Tibial artery (tissue), 4 donors: ENCODE measurements at regions not wholly inside any gene's neighbourhood (a gene's known extent, or its start where the extent isn't known, plus 50 kb on each side); places are given as distances from the start of the nearest gene placed in this dataset.

Experiments
- DNase-seq, 2 donors: peaks; one replicate each; pipeline ENCODE4 v3.0.0-alpha.2; 2019
- H3K27ac ChIP-seq, 2 donors: fragments of 200-600 bp; sonication (generic) in 1 of 2; 1 replicate in 1 of 2; 2 replicates in 1 of 2; pipeline ENCODE4 v1.5.1; 2018 to 2019; ENCODE audit warnings: mild to moderate bottlenecking in 1 of 2
- H3K27me3 ChIP-seq, 2 donors: fragments of 200-600 bp; sonication (generic) in 1 of 2; one replicate each; pipeline versions ENCODE4 v1.5.1 to v1.6.0; 2016 to 2019
- H3K36me3 ChIP-seq, 3 donors: fragments of 200-600 bp; sonication (generic) in 2 of 3; one replicate each; pipeline ENCODE4 v1.5.1; 2016 to 2019; ENCODE audit warnings: mild to moderate bottlenecking in 2 of 3
- H3K4me1 ChIP-seq, 4 donors: fragments of 200-600 bp; sonication (generic) in 2 of 4; 1 replicate in 3 of 4; 2 replicates in 1 of 4; pipeline ENCODE4 v1.5.1; 2016 to 2019
- H3K4me3 ChIP-seq, 2 donors: fragments of 200-600 bp; sonication (generic) in 1 of 2; 1 replicate in 1 of 2; 2 replicates in 1 of 2; pipeline ENCODE4 v1.5.1; 2018 to 2019; ENCODE audit warnings: mild to moderate bottlenecking in 2 of 2
- H3K9me3 ChIP-seq, 3 donors: fragments of 200-600 bp; sonication (generic) in 1 of 3; one replicate each; pipeline ENCODE4 v1.5.1; 2016 to 2019
- CTCF ChIP-seq, 2 experiments: fragments of 200-600 bp in 1 of 2; fragments of 450-650 bp in 1 of 2; IDR thresholded peaks; one replicate each; pipeline ENCODE4 v1.5.1; 2017 to 2019; ENCODE audit warnings: antibody characterized with exemption in 2 of 2, mild to moderate bottlenecking in 1 of 2, moderate library complexity in 1 of 2
- intact Hi-C: fragments of 100-400 bp; cut with DNase I; formaldehyde crosslinking; loops from one replicate; pipeline ENCODE4 v1.15.0; 2023; ENCODE audit warnings: low total_unique reads

GRCh38 chr17:54505404-54505803 lies 395.2 kb upstream of the TOM1L1 start:
- Histone ChIP-seq H3K4me1 (no peaks in the 10 kb centered on the region), H3K4me3 (no peak overlapping the region), H3K36me3 (no peaks in the 10 kb centered on the region), H3K9me3 (no peaks in the 10 kb centered on the region), H3K27ac (no peak overlapping the region), H3K27me3 (no peaks in the 10 kb centered on the region)
- TF ChIP-seq CTCF (IDR thresholded peaks at IDR 0.05), result no peak
- DNase-seq, result no peak
- intact Hi-C loops, result no loop called here

- no peaks in the 10 kb centered on the region for H3K27me3 ChIP-seq
- H3K9me3 ChIP-seq, result no peaks in the 10 kb centered on the region
- no peak for TF ChIP-seq CTCF (IDR thresholded peaks at IDR 0.05)
- H3K4me3 ChIP-seq, result no peak overlapping the region
- DNase-seq, result no peak
- no peak overlapping the region for H3K27ac ChIP-seq
- no peaks in the 10 kb centered on the region for H3K4me1 ChIP-seq
- H3K36me3 ChIP-seq, result no peaks in the 10 kb centered on the region
- intact Hi-C loops, result no loop called here
Measured at GRCh38 chr17:54518706-54519105, 381.9 kb upstream of the TOM1L1 start.

GRCh38 chr17:54521137-54521536 lies 379.5 kb upstream of the TOM1L1 start:
- no peaks in the 10 kb centered on the region for H3K27me3 ChIP-seq
- H3K27ac ChIP-seq, result no peak overlapping the region
- DNase-seq, result no peak
- intact Hi-C loops, result no loop called here
- H3K4me3 ChIP-seq, result no peak overlapping the region
- TF ChIP-seq CTCF (IDR thresholded peaks at IDR 0.05), result no peak
- no peaks in the 10 kb centered on the region for H3K4me1 ChIP-seq
- no peaks in the 10 kb centered on the region for H3K36me3 ChIP-seq
- H3K9me3 ChIP-seq, result no peaks in the 10 kb centered on the region

DNA sequence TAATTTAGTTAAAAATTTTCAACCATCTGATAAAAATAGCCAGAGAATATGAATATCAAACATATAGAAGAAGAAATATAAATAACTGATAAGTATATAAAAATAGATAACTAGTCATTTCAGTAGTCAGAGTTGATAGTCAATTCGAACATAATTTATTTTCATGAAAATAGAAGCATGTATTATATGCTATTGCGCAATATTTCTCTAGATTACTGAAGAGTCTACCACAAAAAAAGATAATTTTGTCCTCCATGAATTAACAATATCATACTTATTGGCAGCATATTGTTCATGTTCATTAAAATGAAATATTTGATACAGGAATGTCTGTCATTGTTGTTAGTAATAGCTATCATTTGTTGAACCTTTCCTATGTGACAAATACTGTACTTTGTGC lies 376.2 kb upstream of the TOM1L1 start:
- H3K27me3 ChIP-seq, result no peaks in the 10 kb centered on the region
- H3K4me3 ChIP-seq, result no peak overlapping the region
- no peak overlapping the region for H3K27ac ChIP-seq
- DNase-seq, result no peak
- H3K36me3 ChIP-seq, result no peaks in the 10 kb centered on the region
- no peaks in the 10 kb centered on the region for H3K9me3 ChIP-seq
- intact Hi-C loops, result no loop called here
- TF ChIP-seq CTCF (IDR thresholded peaks at IDR 0.05), result no peak
- H3K4me1 ChIP-seq, result no peaks in the 10 kb centered on the region

DNA sequence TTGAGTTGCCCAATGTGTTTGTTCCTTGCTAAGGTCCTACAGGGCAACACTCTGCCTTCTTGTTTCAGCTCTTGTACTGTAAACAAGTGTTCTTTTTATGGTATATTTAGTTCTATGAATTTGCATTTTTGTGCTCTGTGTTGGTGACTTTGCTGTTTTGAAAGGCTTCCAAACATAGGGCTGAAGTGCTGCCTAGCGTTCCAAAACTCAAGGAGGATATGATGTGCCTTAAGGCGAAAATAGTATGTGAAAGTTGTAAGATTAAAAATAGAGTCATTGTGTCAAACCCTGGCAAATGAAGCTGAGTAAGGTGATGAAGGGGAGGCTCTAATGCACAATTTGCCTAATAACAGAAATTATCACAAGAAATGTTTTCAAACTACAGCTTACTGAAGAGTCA lies 372.7 kb upstream of the TOM1L1 start:
- H3K36me3 ChIP-seq, result no peaks in the 10 kb centered on the region
- intact Hi-C loops, result no loop called here
- DNase-seq, result no peak
- no peaks in the 10 kb centered on the region for H3K4me1 ChIP-seq
- no peak overlapping the region for H3K4me3 ChIP-seq
- no peak for TF ChIP-seq CTCF (IDR thresholded peaks at IDR 0.05)
- no peak overlapping the region for H3K27ac ChIP-seq
- no peaks in the 10 kb centered on the region for H3K9me3 ChIP-seq
- no peaks in the 10 kb centered on the region for H3K27me3 ChIP-seq

DNA sequence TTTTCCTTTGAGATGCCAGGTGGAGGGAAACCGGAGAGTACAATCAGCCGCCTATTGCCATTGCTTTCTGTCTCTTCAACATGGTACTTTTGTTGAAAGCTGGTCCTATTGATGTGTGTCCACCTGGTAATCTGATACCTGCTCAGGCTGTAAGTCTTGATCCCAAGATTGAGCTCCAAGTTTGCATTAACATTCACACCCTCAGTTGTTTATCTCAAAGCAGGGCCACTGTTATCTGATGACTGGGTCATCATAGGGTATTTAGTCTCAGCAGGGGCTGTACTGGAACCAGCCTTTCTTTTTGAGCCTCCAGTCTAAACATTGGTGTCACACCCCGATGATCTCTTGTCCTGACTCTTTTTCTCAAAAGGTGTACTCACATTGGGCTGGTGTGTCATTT lies 370.3 kb upstream of the TOM1L1 start:
- intact Hi-C loops, result no loop called here
- no peaks in the 10 kb centered on the region for H3K9me3 ChIP-seq
- no peak overlapping the region for H3K4me3 ChIP-seq
- DNase-seq, result no peak
- no peak for TF ChIP-seq CTCF (IDR thresholded peaks at IDR 0.05)
- no peak overlapping the region for H3K27ac ChIP-seq
- no peaks in the 10 kb centered on the region for H3K4me1 ChIP-seq
- no peaks in the 10 kb centered on the region for H3K36me3 ChIP-seq
- H3K27me3 ChIP-seq, result no peaks in the 10 kb centered on the region
